MCF 10A (cell line): ENCODE measurements at regions not wholly inside any gene's neighbourhood (a gene's known extent, or its start where the extent isn't known, plus 50 kb on each side); places are given as distances from the start of the nearest gene placed in this dataset.
"Not testable (repeated sequence)": the region's sequence is repeated elsewhere in the genome, so short reads cannot be mapped to it uniquely, and the experiment has no call there.

Experiments used
- BruUV-seq: library from RNA; stranded (reverse); fragments of 400-500 nt; replicated peaks from 2 replicates; lab custom pipeline; 2021; lab: Mats Ljungman, UMichigan
- CTCF ChIA-PET: fragments of 300-600 bp; sonication (Branson Sonifier 250); formaldehyde crosslinking; extraction: SDS; loops from one replicate; lab custom pipeline; 2021; ENCODE audit warnings: antibody characterized with exemption, inconsistent platforms; lab: Yijun Ruan, JAX
- POLR2A ChIA-PET: fragments of 300-600, 350-650 bp; sonication (Branson Sonifier 250); formaldehyde crosslinking; extraction: SDS; loops from one replicate; lab custom pipeline; 2020; ENCODE audit warnings: antibody characterized with exemption, inconsistent platforms; lab: Yijun Ruan, JAX
- DNase-seq: peaks from one replicate; pipeline ENCODE4 v3.0.0-alpha.2; 2018; ENCODE audit not compliant: unreplicated experiment
- H3K27ac Mint-ChIP-seq: one replicate; pipeline ENCODE4 v1.8.0; 2022; ENCODE audit warnings: mild to moderate bottlenecking, low read depth, mixed read lengths; ENCODE audit not compliant: unreplicated experiment
- H3K27me3 Mint-ChIP-seq: one replicate; pipeline ENCODE4 v1.8.0; 2022; ENCODE audit warnings: mixed read lengths; ENCODE audit not compliant: insufficient read depth, unreplicated experiment
- H3K36me3 Mint-ChIP-seq: one replicate; pipeline ENCODE4 v1.8.0; 2022; ENCODE audit warnings: mild to moderate bottlenecking, moderate library complexity, mixed read lengths; ENCODE audit not compliant: insufficient read depth, unreplicated experiment
- H3K4me1 Mint-ChIP-seq: one replicate; pipeline ENCODE4 v1.8.0; 2022; ENCODE audit warnings: mixed read lengths; ENCODE audit not compliant: insufficient read depth, unreplicated experiment
- H3K4me3 Mint-ChIP-seq: one replicate; pipeline ENCODE4 v1.8.0; 2022; ENCODE audit warnings: mild to moderate bottlenecking, moderate library complexity, mixed read lengths; ENCODE audit not compliant: unreplicated experiment
- H3K9me3 Mint-ChIP-seq: one replicate; pipeline ENCODE4 v1.8.0; 2022; ENCODE audit warnings: mixed read lengths; ENCODE audit not compliant: unreplicated experiment
- CTCF ChIP-seq: fragments of 200-600 bp; IDR thresholded peaks from one replicate; pipeline ENCODE4 v1.8.0; 2022; ENCODE audit warnings: antibody characterized with exemption, mild to moderate bottlenecking; ENCODE audit not compliant: unreplicated experiment
- intact Hi-C: fragments of 100-400 bp; cut with micrococcal nuclease; formaldehyde crosslinking; loops from 2 replicates; pipeline ENCODE4 v1.14.1; 2022

- no TSS peak for BruUV-seq
- POLR2A ChIA-PET: no interaction called here
Observed at GRCh38 chr1:170448661-170449158, 83.3 kb upstream of the GORAB start.

GRCh38 chr1:170457325-170458050, 74.5 kb upstream of the GORAB start:
- H3K27me3 Mint-ChIP-seq, H3K36me3 Mint-ChIP-seq, H3K27ac Mint-ChIP-seq, intact Hi-C loops, H3K4me3 Mint-ChIP-seq, BruUV-seq, H3K4me1 Mint-ChIP-seq: not testable (repeated sequence)
- DNase-seq: peak; percentile 53
- peak; percentile 9 for TF ChIP-seq CTCF
- POLR2A ChIA-PET: interaction anchor here (0.7 kb wide), 1 partner anchor 17 kb away, joined by 3 read pairs; no protein-coding TSS in a partner anchor
- CTCF ChIA-PET: interaction anchor here (0.7 to 1.1 kb wide), 2 partner anchors 10 to 424 kb away, joined by 3 to 4 read pairs; no protein-coding TSS in a partner anchor
- H3K9me3 Mint-ChIP-seq: peaks cover 16% of the 10 kb centered on the region

More at GRCh38 chr1:170448661-170449158, 83.3 kb upstream of the GORAB start:
- Mint-ChIP-seq H3K9me3 (no peaks in the 10 kb centered on the region), H3K4me1 (peaks cover 13% of the 10 kb centered on the region), H3K27me3 (no peaks in the 10 kb centered on the region), H3K27ac (no peak overlapping the region), H3K36me3 (no peaks in the 10 kb centered on the region), H3K4me3 (no peak overlapping the region)
- DNase-seq: no peak
- intact Hi-C loops: no loop called here
- CTCF ChIA-PET: no interaction called here
- TF ChIP-seq CTCF: no peak

GRCh38 chr1:170460001-170460400, 72.0 kb upstream of the GORAB start:
- no TSS peak for BruUV-seq
- intact Hi-C loops: no loop called here
- Mint-ChIP-seq H3K36me3 (no peaks in the 10 kb centered on the region), H3K4me3 (no peak overlapping the region), H3K4me1 (peaks cover 7% of the 10 kb centered on the region), H3K9me3 (peaks cover 11% of the 10 kb centered on the region), H3K27ac (no peak overlapping the region), H3K27me3 (no peaks in the 10 kb centered on the region)
- DNase-seq: no peak
- CTCF ChIA-PET: no interaction called here
- POLR2A ChIA-PET: no interaction called here
- TF ChIP-seq CTCF: no peak

GRCh38 chr1:170460414-170461155, 71.4 kb upstream of the GORAB start:
- no peak for DNase-seq
- Mint-ChIP-seq H3K36me3 (no peaks in the 10 kb centered on the region), H3K27ac (no peak overlapping the region), H3K4me1 (peaks cover 7% of the 10 kb centered on the region), H3K27me3 (no peaks in the 10 kb centered on the region), H3K9me3 (peaks cover 9% of the 10 kb centered on the region), H3K4me3 (no peak overlapping the region)
- BruUV-seq: no TSS peak
- POLR2A ChIA-PET: no interaction called here
- CTCF ChIA-PET: interaction anchor here (0.6 kb wide), 1 partner anchor 10 kb away, joined by 4 read pairs; no protein-coding TSS in a partner anchor
- intact Hi-C loops: no loop called here
- TF ChIP-seq CTCF: no peak
